Mesenchymal stem cell (in vitro differentiated cells and primary cell): ENCODE measurements at regions not wholly inside any gene's neighbourhood (a gene's known extent, or its start where the extent isn't known, plus 50 kb on each side); places are given as distances from the start of the nearest gene placed in this dataset.
"Not testable (repeated sequence)": the region's sequence is repeated elsewhere in the genome, so short reads cannot be mapped to it uniquely, and the experiment has no call there.

Source experiments
- DNase-seq: peaks from one replicate; pipeline ENCODE4 v3.0.0-alpha.2; 2013
- H2AFZ ChIP-seq: one replicate; pipeline ENCODE4 v1.6.1; 2013; ENCODE audit warnings: low read depth, mild to moderate bottlenecking, control low read depth, inconsistent platforms, low read length, moderate library complexity
- H2AK5ac ChIP-seq: 2 replicates; pipeline ENCODE4 v1.6.1; 2013; ENCODE audit warnings: low read length, moderate library complexity, mild to moderate bottlenecking, inconsistent platforms; ENCODE audit not compliant: severe bottlenecking
- H2BK120ac ChIP-seq: one replicate; pipeline ENCODE4 v1.6.1; 2013; ENCODE audit warnings: low read depth, mild to moderate bottlenecking, inconsistent platforms, low read length, moderate library complexity
- H2BK12ac ChIP-seq, 2 experiments: one replicate each; pipeline ENCODE4 v1.6.1; 2013; ENCODE audit warnings: inconsistent platforms in 2 of 2, low read length in 2 of 2, mild to moderate bottlenecking in 2 of 2, moderate library complexity in 2 of 2, control low read depth in 1 of 2
- H2BK15ac ChIP-seq: one replicate; pipeline ENCODE4 v1.6.1; 2013; ENCODE audit warnings: mild to moderate bottlenecking, low read depth, inconsistent platforms; ENCODE audit not compliant: poor library complexity, severe bottlenecking
- H2BK5ac ChIP-seq: 2 replicates; pipeline ENCODE4 v1.6.1; 2013; ENCODE audit warnings: low read depth, mild to moderate bottlenecking, low read length, control low read depth, inconsistent platforms; ENCODE audit not compliant: poor library complexity, severe bottlenecking
- H3K14ac ChIP-seq, 2 experiments: one replicate each; pipeline ENCODE4 v1.6.1; 2013; ENCODE audit warnings: inconsistent platforms in 2 of 2, low read length in 2 of 2, control low read depth in 1 of 2, mild to moderate bottlenecking in 1 of 2, moderate library complexity in 1 of 2
- H3K18ac ChIP-seq, 2 experiments: one replicate each; pipeline ENCODE4 v1.6.1; 2013; ENCODE audit warnings: inconsistent platforms in 2 of 2, low read length in 2 of 2, control low read depth in 1 of 2, low read depth in 1 of 2, mild to moderate bottlenecking in 1 of 2
- H3K23ac ChIP-seq, 2 experiments: one replicate each; pipeline ENCODE4 v1.6.1; 2013; ENCODE audit warnings: inconsistent platforms in 2 of 2, low read length in 2 of 2, mild to moderate bottlenecking in 2 of 2, moderate library complexity in 2 of 2, control low read depth in 1 of 2
- H3K27ac ChIP-seq: 2 replicates; pipeline ENCODE4 v1.5.1; 2013; ENCODE audit warnings: mild to moderate bottlenecking, moderate library complexity, low read length, control low read depth, inconsistent platforms; ENCODE audit not compliant: poor library complexity, severe bottlenecking
- H3K27me3 ChIP-seq, 2 experiments: 2 replicates each; pipeline versions ENCODE4 v1.6.1 to v1.7.0; 2013; ENCODE audit warnings: low read length in 2 of 2, mild to moderate bottlenecking in 2 of 2, moderate library complexity in 2 of 2, control low read depth in 1 of 2, inconsistent platforms in 1 of 2; ENCODE audit not compliant: control insufficient read depth in 1 of 2, insufficient read depth in 1 of 2
- H3K36me3 ChIP-seq, 2 experiments: 2 replicates each; pipeline versions ENCODE4 v1.6.1 to v1.7.0; 2013; ENCODE audit warnings: low read length in 2 of 2, control low read depth in 1 of 2, inconsistent platforms in 1 of 2, low read depth in 1 of 2, mild to moderate bottlenecking in 1 of 2; ENCODE audit not compliant: insufficient read depth in 2 of 2, control insufficient read depth in 1 of 2
- H3K4ac ChIP-seq, 2 experiments: one replicate each; pipeline ENCODE4 v1.6.1; 2013; ENCODE audit warnings: inconsistent platforms in 2 of 2, low read length in 2 of 2, mild to moderate bottlenecking in 2 of 2, moderate library complexity in 2 of 2, control low read depth in 1 of 2, low read depth in 1 of 2
- H3K4me1 ChIP-seq: 2 replicates; pipeline ENCODE4 v1.6.1; 2013; ENCODE audit warnings: low read depth, low read length, control low read depth; ENCODE audit not compliant: control insufficient read depth, insufficient read depth
- H3K4me2 ChIP-seq: 2 replicates; pipeline ENCODE4 v1.6.1; 2013; ENCODE audit warnings: low read length, mild to moderate bottlenecking, inconsistent platforms; ENCODE audit not compliant: poor library complexity, severe bottlenecking
- H3K4me3 ChIP-seq, 2 experiments: 2 replicates each; pipeline versions ENCODE4 v1.5.1 to v1.7.0; 2013; ENCODE audit warnings: low read length in 2 of 2, mild to moderate bottlenecking in 2 of 2, control low read depth in 1 of 2, low read depth in 1 of 2; ENCODE audit not compliant: insufficient read depth in 1 of 2
- H3K79me1 ChIP-seq: replicated peaks from 2 replicates; pipeline ENCODE4 v1.6.1; 2013; ENCODE audit warnings: mild to moderate bottlenecking, control low read depth, low read length, inconsistent platforms; ENCODE audit not compliant: poor library complexity, severe bottlenecking
- H3K9ac ChIP-seq: 2 replicates; pipeline ENCODE4 v1.7.0; 2013; ENCODE audit warnings: mild to moderate bottlenecking, low read length, moderate library complexity
- H3K9me3 ChIP-seq: 2 replicates; pipeline ENCODE4 v1.7.0; 2013; ENCODE audit warnings: mild to moderate bottlenecking, low read length; ENCODE audit not compliant: control insufficient read depth
- H4K8ac ChIP-seq: one replicate; pipeline ENCODE4 v1.6.1; 2013; ENCODE audit warnings: inconsistent platforms, mild to moderate bottlenecking, low read length, moderate library complexity
- H4K91ac ChIP-seq: one replicate; pipeline ENCODE4 v1.6.1; 2013; ENCODE audit warnings: mild to moderate bottlenecking, low read length, inconsistent platforms
- WGBS: methylation state at CpG from one replicate; pipeline ENCODE4 v1.1.7; 2013; ENCODE audit warnings: mixed read lengths; 5-methylcytosine and 5-hydroxymethylcytosine counted together

DNA sequence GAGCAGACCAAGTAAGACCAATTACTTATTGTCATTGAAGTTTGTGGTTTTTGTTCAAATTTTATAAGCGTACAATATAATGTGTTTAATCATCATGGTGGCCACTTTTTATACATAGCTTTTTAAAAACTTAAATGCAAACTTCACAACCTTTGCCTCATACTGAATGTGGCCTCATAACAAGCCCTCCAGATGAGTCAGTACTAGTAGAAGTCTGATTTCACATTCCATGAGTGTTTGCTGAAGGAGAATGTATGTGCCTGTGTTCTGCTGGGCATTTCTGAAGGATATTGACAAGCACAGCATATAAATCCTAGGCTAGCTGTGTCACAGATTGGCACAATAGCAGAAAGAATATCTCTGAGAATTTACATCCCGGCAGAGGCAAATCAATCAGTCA, 506.4 kb downstream of the TUBA3C start:
- H3K79me1 ChIP-seq, result not testable (repeated sequence)
- WGBS, result no CpG with 5 or more reads among the region's 2 CpGs

DNA sequence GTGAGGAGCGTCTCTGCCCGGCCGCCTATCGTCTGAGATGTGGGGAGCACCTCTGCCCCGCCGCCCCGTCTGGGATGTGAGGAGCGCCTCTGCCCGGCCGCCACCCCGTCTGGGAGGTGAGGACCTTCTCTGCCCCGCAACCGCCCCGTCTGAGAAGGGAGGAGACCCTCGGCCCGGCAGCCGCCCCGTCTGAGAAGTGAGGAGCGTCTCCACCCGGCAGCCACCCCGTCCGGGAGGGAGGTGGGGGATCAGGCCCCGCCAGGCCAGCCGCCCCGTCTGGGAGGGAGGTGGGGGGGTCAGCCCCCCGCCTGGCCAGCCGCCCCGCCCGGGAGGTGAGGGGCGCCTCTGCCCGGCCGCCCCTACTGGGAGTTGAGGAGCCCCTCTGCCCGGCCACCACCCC, 507.8 kb downstream of the TUBA3C start:
- WGBS, result 95% methylated on average over 17 of the region's 33 CpGs
- not testable (repeated sequence) for H3K4me2 ChIP-seq, H3K79me1 ChIP-seq, H2BK120ac ChIP-seq, H4K91ac ChIP-seq, H2BK15ac ChIP-seq, H3K9ac ChIP-seq, H3K18ac ChIP-seq, H3K4ac ChIP-seq, H2BK5ac ChIP-seq, H2AFZ ChIP-seq, H3K4me3 ChIP-seq, H3K36me3 ChIP-seq, H3K9me3 ChIP-seq, H3K27me3 ChIP-seq, H3K14ac ChIP-seq, H2AK5ac ChIP-seq, H3K23ac ChIP-seq, H3K27ac ChIP-seq, H3K4me1 ChIP-seq, DNase-seq, H4K8ac ChIP-seq, H2BK12ac ChIP-seq

More for the DNA sequence above, 506.4 kb downstream of the TUBA3C start:
- not testable (repeated sequence) for DNase-seq, H3K4me1 ChIP-seq, H3K4me3 ChIP-seq, H2BK5ac ChIP-seq, H2AK5ac ChIP-seq, H4K8ac ChIP-seq, H3K9ac ChIP-seq, H3K23ac ChIP-seq, H2BK15ac ChIP-seq, H3K27me3 ChIP-seq, H3K4me2 ChIP-seq, H3K18ac ChIP-seq, H3K14ac ChIP-seq, H3K27ac ChIP-seq, H2AFZ ChIP-seq, H3K4ac ChIP-seq, H3K9me3 ChIP-seq, H3K36me3 ChIP-seq, H4K91ac ChIP-seq, H2BK120ac ChIP-seq, H2BK12ac ChIP-seq

DNA sequence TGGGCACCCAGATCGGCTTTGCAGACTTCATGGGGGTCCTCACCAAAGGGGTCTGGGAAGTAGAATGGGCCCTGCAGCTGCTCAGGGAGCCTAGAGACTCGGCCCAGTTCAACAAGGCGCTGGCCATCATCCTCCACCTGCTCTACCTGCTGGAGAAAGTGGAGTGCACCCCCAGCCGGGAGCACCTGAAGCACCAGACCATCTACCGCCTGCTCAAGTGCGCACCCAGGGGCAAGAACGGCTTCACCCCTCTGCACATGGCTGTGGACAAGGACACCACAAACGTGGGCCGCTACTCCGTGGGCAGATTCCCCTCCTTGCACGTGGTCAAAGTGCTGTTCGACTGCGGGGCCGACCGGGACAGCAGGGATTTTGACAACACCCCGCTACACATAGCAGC, 515.0 kb downstream of the TUBA3C start:
- not testable (repeated sequence) for H3K18ac ChIP-seq, DNase-seq, H3K4me3 ChIP-seq, H2BK12ac ChIP-seq, H4K91ac ChIP-seq, H3K79me1 ChIP-seq, H3K4me2 ChIP-seq, H3K27me3 ChIP-seq, H3K9ac ChIP-seq, H2AFZ ChIP-seq, H2BK120ac ChIP-seq, H2BK5ac ChIP-seq, H3K4ac ChIP-seq, H3K27ac ChIP-seq, H3K36me3 ChIP-seq, H3K4me1 ChIP-seq, H3K14ac ChIP-seq, H4K8ac ChIP-seq, H3K23ac ChIP-seq, H2AK5ac ChIP-seq, H2BK15ac ChIP-seq, H3K9me3 ChIP-seq
- 75% methylated on average over 16 of the region's 16 CpGs for WGBS

DNA sequence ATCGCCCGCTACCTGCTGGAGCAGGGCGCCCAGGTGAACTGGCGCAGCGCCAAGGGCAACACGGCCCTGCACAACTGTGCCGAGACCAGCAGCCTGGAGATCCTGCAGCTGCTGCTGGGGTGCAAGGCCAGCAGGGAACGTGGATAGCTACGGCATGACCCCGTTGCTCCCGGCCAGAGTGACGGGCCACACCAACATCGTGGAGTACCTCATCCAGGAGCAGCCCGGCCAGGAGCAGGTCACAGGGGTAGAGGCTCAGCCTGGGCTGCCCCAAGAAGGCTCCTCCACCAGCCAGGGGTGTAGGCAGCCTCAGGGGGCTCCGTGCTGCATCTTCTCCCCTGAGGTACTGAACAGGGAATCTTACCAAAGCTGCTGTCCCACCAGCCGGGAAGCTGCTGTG, 515.9 kb downstream of the TUBA3C start:
- not testable (repeated sequence) for H2BK15ac ChIP-seq, H3K9me3 ChIP-seq, H4K91ac ChIP-seq, H3K4me1 ChIP-seq, H3K4ac ChIP-seq, H3K18ac ChIP-seq, H2BK120ac ChIP-seq, H3K79me1 ChIP-seq, H2AFZ ChIP-seq, H2AK5ac ChIP-seq, H3K9ac ChIP-seq, H2BK5ac ChIP-seq, DNase-seq, H3K4me2 ChIP-seq, H3K27me3 ChIP-seq, H2BK12ac ChIP-seq, H3K23ac ChIP-seq, H3K27ac ChIP-seq, H3K4me3 ChIP-seq, H4K8ac ChIP-seq, H3K36me3 ChIP-seq, H3K14ac ChIP-seq
- 84% methylated on average over 10 of the region's 16 CpGs for WGBS
